Immature natural killer cell (primary cell): ENCODE measurements at regions not wholly inside any gene's neighbourhood (a gene's known extent, or its start where the extent isn't known, plus 50 kb on each side); places are given as distances from the start of the nearest gene placed in this dataset.
A peak's percentile ranks its signal among the peaks of the same experiment; 100 is the strongest.
"Not testable (repeated sequence)": the region's sequence is repeated elsewhere in the genome, so short reads cannot be mapped to it uniquely, and the experiment has no call there.

Source experiments
- DNase-seq, 3 donors: peaks; one replicate each; pipeline ENCODE4 v3.0.0; 2022; ENCODE audit warnings: mixed read lengths in 1 of 3
- H3K27ac Mint-ChIP-seq, 6 donors: one replicate each; pipeline ENCODE4 v1.8.0; 2020; ENCODE audit warnings: mixed read lengths in 6 of 6, mild to moderate bottlenecking in 5 of 6, inconsistent platforms in 4 of 6, moderate library complexity in 3 of 6
- H3K27me3 Mint-ChIP-seq, 3 donors: one replicate each; pipeline ENCODE4 v1.8.0; 2020 to 2021; ENCODE audit warnings: low read depth in 3 of 3, mild to moderate bottlenecking in 3 of 3, mixed read lengths in 3 of 3, moderate library complexity in 3 of 3, inconsistent platforms in 1 of 3
- H3K36me3 Mint-ChIP-seq, 3 donors: one replicate each; pipeline ENCODE4 v1.8.0; 2020; ENCODE audit warnings: mixed read lengths in 3 of 3, inconsistent platforms in 2 of 3, mild to moderate bottlenecking in 2 of 3
- H3K4me1 Mint-ChIP-seq, 2 donors: one replicate each; pipeline ENCODE4 v1.8.0; 2020; ENCODE audit warnings: inconsistent platforms in 2 of 2, mild to moderate bottlenecking in 2 of 2, mixed read lengths in 2 of 2, moderate library complexity in 1 of 2
- H3K4me3 Mint-ChIP-seq, 5 donors: one replicate each; pipeline ENCODE4 v1.8.0; 2020; ENCODE audit warnings: mild to moderate bottlenecking in 5 of 5, mixed read lengths in 5 of 5, inconsistent platforms in 3 of 5, moderate library complexity in 3 of 5
- H3K9me3 Mint-ChIP-seq, 6 donors: one replicate each; pipeline ENCODE4 v1.8.0; 2020; ENCODE audit warnings: mild to moderate bottlenecking in 6 of 6, mixed read lengths in 6 of 6, inconsistent platforms in 4 of 6, moderate library complexity in 3 of 6

GRCh38 chr3:72081471-72082185, 296.7 kb upstream of the PROK2 start:
- H3K27me3 Mint-ChIP-seq = peaks cover 0 to 3% (median 2%) of the 10 kb centered on the region in 3 donors
- H3K4me1 Mint-ChIP-seq = peaks cover 28 to 41% of the 10 kb centered on the region in 2 donors
- peak overlapping the region in 1 of 6 donors; percentile 8 for H3K27ac Mint-ChIP-seq
- no peak for DNase-seq
- no peaks in the 10 kb centered on the region for H3K36me3 Mint-ChIP-seq
- peak overlapping the region in 1 of 5 donors; percentile 40 for H3K4me3 Mint-ChIP-seq
- H3K9me3 Mint-ChIP-seq = peaks cover 0 to 9% (median under 1%) of the 10 kb centered on the region in 6 donors

- peaks cover 0 to 3% (median 2%) of the 10 kb centered on the region in 3 donors for H3K27me3 Mint-ChIP-seq
- no peak overlapping the region for H3K4me3 Mint-ChIP-seq
- no peaks in the 10 kb centered on the region for H3K36me3 Mint-ChIP-seq
- H3K27ac Mint-ChIP-seq = no peak overlapping the region
- H3K4me1 Mint-ChIP-seq = peaks cover 28 to 41% of the 10 kb centered on the region in 2 donors
- peaks cover 2 to 16% (median 5%) of the 10 kb centered on the region in 6 donors for H3K9me3 Mint-ChIP-seq
- no peak for DNase-seq
These were observed 295.9 kb upstream of the PROK2 start for GRCh38 chr3:72080800-72081199.

GRCh38 chr3:72080095-72080494, 295.1 kb upstream of the PROK2 start:
- Mint-ChIP-seq H3K36me3 (peaks cover 0 to 2% (median 0%) of the 10 kb centered on the region in 3 donors), H3K4me1 (peaks cover 28 to 41% of the 10 kb centered on the region in 2 donors), H3K27me3 (peaks cover 0 to 3% (median 2%) of the 10 kb centered on the region in 3 donors), H3K27ac (no peak overlapping the region), H3K4me3 (no peak overlapping the region), H3K9me3 (peaks cover 7 to 23% (median 9%) of the 10 kb centered on the region in 6 donors)
- DNase-seq = no peak

GRCh38 chr3:72079369-72079872, 294.5 kb upstream of the PROK2 start:
- H3K4me3 Mint-ChIP-seq = no peak overlapping the region
- H3K27ac Mint-ChIP-seq = no peak overlapping the region
- peaks cover 0 to 2% (median 0%) of the 10 kb centered on the region in 3 donors for H3K36me3 Mint-ChIP-seq
- peaks cover 2 to 3% (median 3%) of the 10 kb centered on the region in 3 donors for H3K27me3 Mint-ChIP-seq
- peaks cover 7 to 28% (median 13%) of the 10 kb centered on the region in 6 donors for H3K9me3 Mint-ChIP-seq
- peaks cover 28 to 41% of the 10 kb centered on the region in 2 donors for H3K4me1 Mint-ChIP-seq
- no peak for DNase-seq

- no peak for DNase-seq
- no peak overlapping the region for H3K27ac Mint-ChIP-seq
- peaks cover 2 to 3% (median 3%) of the 10 kb centered on the region in 3 donors for H3K27me3 Mint-ChIP-seq
- H3K4me1 Mint-ChIP-seq = peaks cover 28 to 41% of the 10 kb centered on the region in 2 donors
- no peak overlapping the region for H3K4me3 Mint-ChIP-seq
- H3K36me3 Mint-ChIP-seq = peaks cover 0 to 2% (median 0%) of the 10 kb centered on the region in 3 donors
- H3K9me3 Mint-ChIP-seq = peaks cover 7 to 28% (median 13%) of the 10 kb centered on the region in 6 donors
These were observed 293.9 kb upstream of the PROK2 start for GRCh38 chr3:72078676-72079368.

GRCh38 chr3:72077473-72078259, 292.7 kb upstream of the PROK2 start:
- H3K36me3 Mint-ChIP-seq = peaks cover 0 to 2% (median 0%) of the 10 kb centered on the region in 3 donors
- H3K27ac Mint-ChIP-seq = no peak overlapping the region
- peaks cover 2 to 4% (median 3%) of the 10 kb centered on the region in 3 donors for H3K27me3 Mint-ChIP-seq
- peaks cover 20 to 30% of the 10 kb centered on the region in 2 donors for H3K4me1 Mint-ChIP-seq
- peaks cover 7 to 28% (median 13%) of the 10 kb centered on the region in 6 donors for H3K9me3 Mint-ChIP-seq
- DNase-seq = no peak
- H3K4me3 Mint-ChIP-seq = peak overlapping the region in 2 of 5 donors; percentile 0 to 7

- H3K4me1 Mint-ChIP-seq = peaks cover 15 to 21% of the 10 kb centered on the region in 2 donors
- peaks cover 7 to 28% (median 13%) of the 10 kb centered on the region in 6 donors for H3K9me3 Mint-ChIP-seq
- H3K27me3 Mint-ChIP-seq, H3K27ac Mint-ChIP-seq, DNase-seq, H3K4me3 Mint-ChIP-seq, H3K36me3 Mint-ChIP-seq: not testable (repeated sequence)
These were observed 290.9 kb upstream of the PROK2 start for GRCh38 chr3:72075848-72076247.

GRCh38 chr3:72071624-72072023, 286.7 kb upstream of the PROK2 start:
- Mint-ChIP-seq H3K9me3 (peaks cover 7 to 19% (median 13%) of the 10 kb centered on the region in 6 donors), H3K27ac (no peak overlapping the region), H3K4me3 (no peak overlapping the region), H3K27me3 (peaks cover 3 to 11% (median 6%) of the 10 kb centered on the region in 3 donors), H3K36me3 (peaks cover 0 to 2% (median 0%) of the 10 kb centered on the region in 3 donors), H3K4me1 (no peaks in the 10 kb centered on the region)
- DNase-seq = no peak

GRCh38 chr3:72070005-72070404, 285.1 kb upstream of the PROK2 start:
- H3K4me3 Mint-ChIP-seq = no peak overlapping the region
- H3K9me3 Mint-ChIP-seq = peaks cover 0 to 4% (median 3%) of the 10 kb centered on the region in 6 donors
- peaks cover 3 to 11% (median 8%) of the 10 kb centered on the region in 3 donors for H3K27me3 Mint-ChIP-seq
- no peaks in the 10 kb centered on the region for H3K36me3 Mint-ChIP-seq
- no peak overlapping the region for H3K27ac Mint-ChIP-seq
- no peak for DNase-seq
- no peaks in the 10 kb centered on the region for H3K4me1 Mint-ChIP-seq

- no peaks in the 10 kb centered on the region for H3K4me1 Mint-ChIP-seq
- H3K4me3 Mint-ChIP-seq = no peak overlapping the region
- peaks cover 0 to under 1% (median 0%) of the 10 kb centered on the region in 3 donors for H3K36me3 Mint-ChIP-seq
- H3K9me3 Mint-ChIP-seq = peaks cover 0 to 3% (median 0%) of the 10 kb centered on the region in 6 donors
- no peak overlapping the region for H3K27ac Mint-ChIP-seq
- DNase-seq = no peak
- peaks cover 0 to 11% (median 8%) of the 10 kb centered on the region in 3 donors for H3K27me3 Mint-ChIP-seq
These were observed 284.6 kb upstream of the PROK2 start for GRCh38 chr3:72069543-72069942.

- H3K36me3 Mint-ChIP-seq = peaks cover 0 to 6% (median 0%) of the 10 kb centered on the region in 3 donors
- H3K27me3 Mint-ChIP-seq = peaks cover 0 to 11% (median 8%) of the 10 kb centered on the region in 3 donors
- DNase-seq = no peak
- H3K9me3 Mint-ChIP-seq = peaks cover 0 to 7% (median 2%) of the 10 kb centered on the region in 6 donors
- no peaks in the 10 kb centered on the region for H3K4me1 Mint-ChIP-seq
- no peak overlapping the region for H3K27ac Mint-ChIP-seq
- no peak overlapping the region for H3K4me3 Mint-ChIP-seq
These were observed 283.7 kb upstream of the PROK2 start for GRCh38 chr3:72068621-72069020.

GRCh38 chr3:72067721-72068120, 282.8 kb upstream of the PROK2 start:
- Mint-ChIP-seq H3K9me3 (peaks cover 0 to 7% (median 2%) of the 10 kb centered on the region in 6 donors), H3K36me3 (peaks cover 0 to 6% (median 0%) of the 10 kb centered on the region in 3 donors), H3K4me1 (no peaks in the 10 kb centered on the region), H3K27me3 (peaks cover 3 to 11% (median 7%) of the 10 kb centered on the region in 3 donors), H3K4me3 (no peak overlapping the region), H3K27ac (no peak overlapping the region)
- DNase-seq = no peak
